ENCODE measurements at regions not wholly inside any gene's neighbourhood (a gene's known extent, or its start where the extent isn't known, plus 50 kb on each side); places are given as distances from the start of the nearest gene placed in this dataset.

- no peak for DNase-seq (ENCODE audit: low spot score)
Measured at GRCh38 chr17:72342627-72343527, 222.1 kb downstream of the SOX9 start.

GRCh38 chr17:72343911-72344310, 223.1 kb downstream of the SOX9 start:
- no peak for DNase-seq (ENCODE audit: low spot score)

DNA sequence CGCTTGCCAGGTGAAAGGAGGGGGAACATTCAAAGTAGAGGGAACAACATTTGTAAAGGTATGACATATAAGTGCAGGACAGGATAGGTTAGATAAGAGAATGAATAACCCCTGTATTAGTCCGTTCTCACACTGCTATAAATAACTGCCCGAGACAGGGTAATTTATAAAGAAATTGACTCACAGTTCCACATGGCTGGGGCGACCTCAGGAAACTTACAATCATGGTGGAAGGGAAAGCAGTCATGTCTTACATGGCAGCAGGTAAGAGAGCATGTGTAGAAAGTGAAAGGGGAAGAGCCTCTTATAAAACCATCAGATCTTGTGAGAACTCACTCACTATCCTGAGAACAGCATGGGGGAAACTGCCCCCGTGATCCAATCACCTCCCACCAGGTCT, 223.8 kb downstream of the SOX9 start:
- no peak for DNase-seq (ENCODE audit: low spot score)

- DNase-seq (ENCODE audit: low spot score) = no peak
Measured at GRCh38 chr17:72345088-72345487, 224.3 kb downstream of the SOX9 start.

GRCh38 chr17:72345536-72345935, 224.7 kb downstream of the SOX9 start:
- DNase-seq (ENCODE audit: low spot score) = no peak

- DNase-seq (ENCODE audit: low spot score) = no peak
Measured at GRCh38 chr17:72346306-72346705, 225.5 kb downstream of the SOX9 start.

DNA sequence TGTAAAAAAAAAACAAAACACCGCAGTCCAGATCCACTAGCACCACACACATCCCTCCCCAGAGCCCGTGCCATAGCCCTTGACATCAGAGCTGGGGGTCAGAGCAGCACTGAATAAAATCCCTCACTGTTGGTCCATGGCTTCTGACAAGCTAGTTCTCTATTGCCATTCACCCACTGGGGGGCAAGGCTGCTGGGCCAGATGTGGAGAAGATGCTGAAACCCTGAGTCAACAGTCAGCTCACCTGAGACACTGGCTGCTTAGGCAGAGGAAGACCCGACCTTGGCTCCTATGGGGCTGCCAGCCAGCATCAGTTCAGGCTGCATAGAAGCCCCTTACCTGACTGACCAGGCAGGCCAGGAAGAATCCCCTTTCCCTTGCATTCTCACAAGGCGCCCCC, 228.2 kb downstream of the SOX9 start:
- no peak for DNase-seq (ENCODE audit: low spot score)

GRCh38 chr17:72349491-72349995, 228.7 kb downstream of the SOX9 start:
- no peak for DNase-seq (ENCODE audit: low spot score)

DNA sequence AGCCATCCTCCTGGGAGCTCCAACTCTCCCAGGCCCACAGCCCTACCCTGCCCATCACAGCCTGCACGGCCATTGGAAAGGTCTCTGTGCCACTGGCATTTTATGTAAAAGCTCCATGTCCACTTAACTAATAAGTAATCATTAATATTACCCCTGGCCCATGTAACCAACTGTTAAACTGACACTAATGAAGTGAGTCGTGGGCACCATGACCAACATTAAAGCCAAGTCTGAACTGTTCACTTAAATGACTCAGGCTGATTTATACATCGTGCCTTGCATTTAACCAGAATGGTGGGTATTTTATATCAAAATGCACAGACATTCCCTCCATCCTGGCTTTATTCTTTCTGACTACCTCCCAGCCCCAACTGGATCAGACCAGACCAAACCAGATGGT, 229.3 kb downstream of the SOX9 start:
- no peak for DNase-seq (ENCODE audit: low spot score)

- no peak for DNase-seq (ENCODE audit: low spot score)
Measured at GRCh38 chr17:72351365-72351764, 230.5 kb downstream of the SOX9 start.

DNA sequence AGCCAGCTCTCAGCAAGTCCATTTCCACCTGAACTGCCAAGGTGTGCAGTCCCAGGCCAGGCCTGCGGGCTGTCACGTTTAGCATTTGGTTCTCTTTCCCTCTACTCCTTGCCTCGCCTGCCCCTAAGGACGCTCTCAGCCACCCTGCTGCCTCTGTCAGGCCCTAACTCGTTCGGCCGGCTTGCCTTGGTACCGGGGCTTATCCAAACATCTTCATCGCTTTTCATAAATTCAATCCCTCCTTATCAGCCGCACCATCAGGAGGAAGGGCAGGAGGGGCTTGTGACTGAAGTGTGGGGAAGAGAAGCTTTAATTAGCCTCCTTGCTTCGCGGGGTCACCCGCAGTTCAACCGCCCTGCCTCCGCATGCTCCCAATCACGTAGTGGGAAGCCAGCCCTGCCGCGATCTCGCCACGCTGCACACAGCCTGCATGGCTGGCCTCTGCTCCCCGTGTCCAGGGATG, 231.1 kb downstream of the SOX9 start:
- DNase-seq (ENCODE audit: low spot score) = no peak

- DNase-seq (ENCODE audit: low spot score) = no peak
Measured at GRCh38 chr17:72353502-72353901, 232.7 kb downstream of the SOX9 start.

DNA sequence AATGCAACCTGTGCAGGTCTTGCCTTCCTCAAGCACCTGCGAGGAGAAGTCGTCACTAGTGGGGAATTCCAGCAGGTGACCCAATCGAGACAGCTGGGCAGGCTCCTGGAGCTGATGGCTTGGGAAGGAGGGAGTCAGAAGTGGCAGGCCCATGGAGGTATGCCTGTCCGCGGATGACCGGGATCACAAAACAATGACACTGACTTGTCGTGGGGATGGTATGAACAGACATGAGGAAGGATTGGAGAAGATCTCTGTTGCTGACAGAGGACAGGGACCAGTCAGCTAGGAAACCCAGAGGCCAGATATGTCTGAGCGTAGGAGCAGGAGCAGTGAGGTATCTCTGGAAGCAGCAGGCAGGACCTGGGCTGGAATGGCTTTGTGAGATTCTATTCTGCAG, 233.3 kb downstream of the SOX9 start:
- no peak for DNase-seq (ENCODE audit: low spot score)

- no peak for DNase-seq (ENCODE audit: low spot score)
Measured at GRCh38 chr17:72357764-72358365, 237.0 kb downstream of the SOX9 start.

- no peak for DNase-seq (ENCODE audit: low spot score)
Measured at GRCh38 chr17:72358465-72358864, 237.6 kb downstream of the SOX9 start.

DNA sequence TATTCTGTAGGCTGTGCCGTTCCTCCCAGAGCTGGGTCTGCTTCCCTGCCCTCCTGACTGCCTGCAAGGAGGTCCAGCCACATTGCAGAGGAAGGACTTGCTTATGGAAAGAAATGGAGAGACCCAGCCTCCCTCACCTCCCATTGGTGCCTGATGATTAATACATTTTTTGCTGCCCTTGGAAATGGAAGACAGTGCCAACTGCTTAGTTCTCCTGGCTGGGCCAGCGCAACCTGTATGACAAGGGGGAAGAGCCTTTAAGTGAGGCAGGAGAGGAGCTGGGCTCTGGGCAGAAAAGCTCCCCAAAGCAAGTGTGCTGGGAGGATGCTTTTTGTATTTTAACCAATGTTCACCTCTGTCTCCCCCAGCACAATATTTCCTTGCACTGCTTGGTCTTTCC, 238.5 kb downstream of the SOX9 start:
- DNase-seq (ENCODE audit: low spot score) = no peak

DNA sequence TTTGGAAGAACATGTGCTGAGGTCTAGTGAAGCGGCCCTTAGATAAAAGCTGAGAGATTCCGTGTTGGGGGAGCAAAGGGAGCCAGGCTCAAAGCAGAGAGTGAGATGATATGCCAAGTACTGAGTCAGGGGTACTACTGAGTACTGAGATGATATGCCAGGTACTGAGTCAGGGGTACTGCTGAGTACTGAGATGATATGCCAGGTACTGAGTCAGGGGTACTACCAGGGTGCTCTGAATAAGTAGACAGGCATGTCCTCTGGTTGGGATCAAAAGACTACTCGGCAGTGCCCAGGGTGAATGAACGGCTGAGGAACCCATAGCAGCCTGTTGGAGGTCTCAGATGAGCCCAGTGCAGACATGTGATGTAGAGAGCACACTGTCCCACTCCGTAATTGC, 239.0 kb downstream of the SOX9 start:
- no peak for DNase-seq (ENCODE audit: low spot score)

DNA sequence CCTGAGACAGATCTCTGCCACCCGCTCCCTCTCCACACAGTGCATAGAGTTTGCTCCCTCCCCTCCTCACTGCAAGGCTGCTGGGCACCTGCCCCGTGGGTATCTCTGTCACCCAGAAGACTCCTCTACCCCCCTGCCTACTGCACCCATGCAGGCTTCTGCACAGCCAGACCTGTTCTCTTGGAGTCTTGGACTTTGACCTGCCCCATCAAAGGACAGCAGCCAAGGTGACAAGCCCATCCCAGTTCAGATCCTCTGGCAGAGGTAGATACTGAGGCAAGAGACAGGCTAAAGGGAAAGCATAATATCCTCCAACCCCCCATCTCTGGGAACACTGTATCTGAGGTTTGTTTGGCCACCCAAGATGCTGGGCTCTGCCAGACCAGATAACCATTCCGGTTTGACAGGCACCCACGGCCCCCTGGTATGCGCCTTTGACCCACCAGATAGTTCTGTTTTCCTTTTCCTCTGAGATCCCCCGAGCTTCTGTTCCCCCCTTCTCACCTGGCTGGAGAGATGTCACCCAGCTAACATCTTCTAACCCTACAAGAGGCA, 239.6 kb downstream of the SOX9 start:
- no peak for DNase-seq (ENCODE audit: low spot score)

- no peak for DNase-seq (ENCODE audit: low spot score)
Measured at GRCh38 chr17:72361892-72362291, 241.1 kb downstream of the SOX9 start.

GRCh38 chr17:72362376-72363088, 241.7 kb downstream of the SOX9 start:
- no peak for DNase-seq (ENCODE audit: low spot score)

DNA sequence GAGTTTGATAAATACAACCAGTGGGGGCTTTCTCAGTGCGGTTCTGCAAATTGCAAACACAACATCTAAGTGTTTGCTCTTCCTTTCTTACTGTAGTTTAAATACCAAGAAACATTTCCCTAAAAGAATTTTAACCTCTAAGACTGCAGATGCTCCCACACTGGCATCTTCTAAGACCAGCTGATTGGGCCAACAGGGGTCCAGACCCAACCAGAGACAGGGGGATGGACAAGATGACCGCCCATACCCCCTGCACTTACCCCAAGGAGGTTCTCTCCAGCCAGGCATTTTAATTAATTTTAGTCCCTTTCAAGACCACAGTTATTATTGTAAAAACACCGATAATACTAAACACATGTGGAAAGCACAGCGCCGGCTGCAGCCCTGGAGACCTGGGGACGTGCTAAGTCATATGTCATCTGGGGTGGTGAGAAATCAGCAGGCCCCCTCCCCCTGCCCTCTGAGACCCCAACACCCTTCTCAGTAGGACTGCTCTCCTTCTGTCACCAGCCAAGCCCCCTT, 242.3 kb downstream of the SOX9 start:
- no peak for DNase-seq (ENCODE audit: low spot score)

DNA sequence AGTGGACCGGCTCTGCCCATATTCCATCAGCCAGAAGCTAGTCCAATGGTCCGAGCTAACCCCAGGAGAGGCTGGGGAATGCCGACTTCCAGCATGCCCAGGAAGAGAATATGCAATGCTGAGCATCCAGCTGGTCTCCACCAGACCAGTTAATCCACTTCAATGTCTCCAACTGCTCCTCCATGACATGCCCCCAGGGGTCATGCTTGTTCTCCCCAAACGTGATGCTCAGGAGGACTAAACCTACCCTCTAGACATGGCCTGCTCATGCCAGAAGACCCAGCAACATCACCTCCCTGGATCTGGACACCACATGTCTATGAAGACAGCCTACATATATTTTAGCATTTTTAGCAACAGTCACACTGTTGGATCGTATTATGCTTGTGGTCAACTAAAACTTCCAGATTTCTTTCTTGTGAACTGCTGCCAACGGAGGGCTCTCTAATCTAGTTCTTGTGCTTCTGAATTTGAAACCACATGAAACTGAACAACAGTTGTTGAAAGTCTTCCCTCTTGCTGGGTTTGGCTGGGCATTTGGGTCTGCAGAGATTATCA, 245.1 kb downstream of the SOX9 start:
- DNase-seq (ENCODE audit: low spot score) = no peak
